ENCODE measurements at regions not wholly inside any gene's neighbourhood (a gene's known extent, or its start where the extent isn't known, plus 50 kb on each side); places are given as distances from the start of the nearest gene placed in this dataset.

- FAIRE-seq, result no peak
- TF ChIP-seq POLR2AphosphoS5 (IDR thresholded peaks at IDR 0.05; ENCODE audit: low read depth, low read length) (no peak), PAX5 (IDR thresholded peaks at IDR 0.05; ENCODE audit: insufficient read depth, low read length, severe bottlenecking) (no peak), SPI1 (IDR thresholded peaks at IDR 0.05; ENCODE audit: low read depth, low read length) (no peak), TAF1 (IDR thresholded peaks at IDR 0.05; ENCODE audit: low read depth, low read length) (no peak), POU2F2 (IDR thresholded peaks at IDR 0.05; ENCODE audit: low read depth, low read length) (no peak), POLR2A (IDR thresholded peaks at IDR 0.05; ENCODE audit: low read depth, low read length) (no peak)
- no peak for DNase-seq (ENCODE audit: insufficient read length, low spot score)
Measured at GRCh38 chr14:97538749-97539410, 741.7 kb downstream of the VRK1 start.

DNA sequence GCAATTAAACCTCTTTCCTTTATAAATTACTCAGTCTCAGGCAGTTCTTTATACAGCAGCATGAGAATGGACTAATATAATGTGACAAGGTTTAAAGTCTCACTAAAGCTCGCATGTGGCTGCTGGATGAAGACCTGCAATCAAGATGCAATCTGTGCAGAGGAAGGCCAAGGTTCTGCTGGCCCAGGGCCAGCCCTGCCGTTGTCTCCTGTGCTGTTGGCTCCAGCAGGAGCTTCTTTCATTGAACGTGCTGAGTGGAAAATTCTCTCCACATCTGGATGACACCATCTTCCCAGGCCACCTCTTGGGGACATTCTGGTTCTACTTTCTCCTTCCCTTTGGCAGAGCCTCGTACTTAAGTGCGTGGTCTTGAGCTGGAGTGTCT lies 742.2 kb downstream of the VRK1 start:
- DNase-seq (ENCODE audit: insufficient read length, low spot score), result no peak
- FAIRE-seq, result no peak
- TF ChIP-seq SPI1 (IDR thresholded peaks at IDR 0.05; ENCODE audit: low read depth, low read length), result no peak

- TF ChIP-seq SPI1 (IDR thresholded peaks at IDR 0.05; ENCODE audit: low read depth, low read length) (no peak), TAF1 (IDR thresholded peaks at IDR 0.05; ENCODE audit: low read depth, low read length) (no peak), POU2F2 (IDR thresholded peaks at IDR 0.05; ENCODE audit: low read depth, low read length) (no peak), PAX5 (IDR thresholded peaks at IDR 0.05; ENCODE audit: insufficient read depth, low read length, severe bottlenecking) (no peak), POLR2AphosphoS5 (IDR thresholded peaks at IDR 0.05; ENCODE audit: low read depth, low read length) (no peak), POLR2A (IDR thresholded peaks at IDR 0.05; ENCODE audit: low read depth, low read length) (no peak)
- no peak for FAIRE-seq
- DNase-seq (ENCODE audit: insufficient read length, low spot score), result no peak
Measured at GRCh38 chr14:97539884-97540283, 742.7 kb downstream of the VRK1 start.

DNA sequence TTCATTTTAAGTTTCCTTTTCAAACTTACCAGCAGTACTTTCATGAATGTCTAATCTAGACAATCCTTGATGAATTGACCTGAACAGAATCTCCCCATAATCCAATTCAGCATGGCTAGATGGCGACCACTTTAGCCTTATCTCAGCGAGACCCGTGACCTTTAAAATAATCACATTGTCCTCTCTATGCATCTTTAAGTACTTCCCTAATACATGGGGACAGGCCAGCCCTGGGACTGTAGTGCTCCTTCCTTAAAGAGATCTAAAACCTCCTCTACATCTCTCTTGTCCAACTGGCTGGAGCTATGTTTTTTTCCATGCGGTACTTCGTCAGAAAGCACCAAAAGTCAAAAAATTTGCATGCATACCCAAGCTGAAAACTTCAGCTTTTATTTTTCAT lies 746.0 kb downstream of the VRK1 start:
- TF ChIP-seq POLR2AphosphoS5 (IDR thresholded peaks at IDR 0.05; ENCODE audit: low read depth, low read length) (no peak), POU2F2 (IDR thresholded peaks at IDR 0.05; ENCODE audit: low read depth, low read length) (no peak), POLR2A (IDR thresholded peaks at IDR 0.05; ENCODE audit: low read depth, low read length) (no peak), PAX5 (IDR thresholded peaks at IDR 0.05; ENCODE audit: insufficient read depth, low read length, severe bottlenecking) (no peak)
- DNase-seq (ENCODE audit: insufficient read length, low spot score) (no peak), FAIRE-seq (no peak)

DNA sequence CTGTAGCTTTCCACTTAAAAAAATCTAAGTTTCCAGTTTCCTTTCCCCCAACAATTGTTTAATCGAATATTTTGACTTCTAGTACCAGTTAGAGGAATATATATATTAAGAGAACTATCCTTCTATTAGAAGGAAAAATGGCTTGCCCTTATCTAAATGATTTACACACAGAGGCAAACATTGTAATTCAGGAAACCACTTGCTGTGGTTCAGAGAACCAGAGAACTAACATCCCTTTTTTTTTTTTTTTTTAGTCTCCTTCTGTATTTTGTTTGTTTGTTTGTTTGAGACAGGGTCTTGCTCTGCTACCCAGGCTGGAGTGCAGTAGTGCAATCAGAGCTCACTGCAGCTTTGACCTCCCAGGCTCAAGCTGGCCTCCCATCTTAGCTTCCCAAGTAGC lies 746.6 kb downstream of the VRK1 start:
- TF ChIP-seq SPI1 (IDR thresholded peaks at IDR 0.05; ENCODE audit: low read depth, low read length) (no peak), TAF1 (IDR thresholded peaks at IDR 0.05; ENCODE audit: low read depth, low read length) (no peak), POLR2A (IDR thresholded peaks at IDR 0.05; ENCODE audit: low read depth, low read length) (no peak), PAX5 (IDR thresholded peaks at IDR 0.05; ENCODE audit: insufficient read depth, low read length, severe bottlenecking) (no peak), POLR2AphosphoS5 (IDR thresholded peaks at IDR 0.05; ENCODE audit: low read depth, low read length) (no peak), POU2F2 (IDR thresholded peaks at IDR 0.05; ENCODE audit: low read depth, low read length) (no peak)
- FAIRE-seq, result no peak

GRCh38 chr14:97544571-97544970 lies 747.4 kb downstream of the VRK1 start:
- DNase-seq (ENCODE audit: insufficient read length, low spot score), result no peak
- FAIRE-seq, result no peak
- TF ChIP-seq POLR2AphosphoS5 (IDR thresholded peaks at IDR 0.05; ENCODE audit: low read depth, low read length) (no peak), TAF1 (IDR thresholded peaks at IDR 0.05; ENCODE audit: low read depth, low read length) (no peak), PAX5 (IDR thresholded peaks at IDR 0.05; ENCODE audit: insufficient read depth, low read length, severe bottlenecking) (no peak), POLR2A (IDR thresholded peaks at IDR 0.05; ENCODE audit: low read depth, low read length) (no peak), POU2F2 (IDR thresholded peaks at IDR 0.05; ENCODE audit: low read depth, low read length) (no peak), SPI1 (IDR thresholded peaks at IDR 0.05; ENCODE audit: low read depth, low read length) (peak; percentile 49; the same call in 1 of the 2 replicates)

More for the DNA sequence above, 746.6 kb downstream of the VRK1 start:
- no peak for DNase-seq (ENCODE audit: insufficient read length, low spot score)

DNA sequence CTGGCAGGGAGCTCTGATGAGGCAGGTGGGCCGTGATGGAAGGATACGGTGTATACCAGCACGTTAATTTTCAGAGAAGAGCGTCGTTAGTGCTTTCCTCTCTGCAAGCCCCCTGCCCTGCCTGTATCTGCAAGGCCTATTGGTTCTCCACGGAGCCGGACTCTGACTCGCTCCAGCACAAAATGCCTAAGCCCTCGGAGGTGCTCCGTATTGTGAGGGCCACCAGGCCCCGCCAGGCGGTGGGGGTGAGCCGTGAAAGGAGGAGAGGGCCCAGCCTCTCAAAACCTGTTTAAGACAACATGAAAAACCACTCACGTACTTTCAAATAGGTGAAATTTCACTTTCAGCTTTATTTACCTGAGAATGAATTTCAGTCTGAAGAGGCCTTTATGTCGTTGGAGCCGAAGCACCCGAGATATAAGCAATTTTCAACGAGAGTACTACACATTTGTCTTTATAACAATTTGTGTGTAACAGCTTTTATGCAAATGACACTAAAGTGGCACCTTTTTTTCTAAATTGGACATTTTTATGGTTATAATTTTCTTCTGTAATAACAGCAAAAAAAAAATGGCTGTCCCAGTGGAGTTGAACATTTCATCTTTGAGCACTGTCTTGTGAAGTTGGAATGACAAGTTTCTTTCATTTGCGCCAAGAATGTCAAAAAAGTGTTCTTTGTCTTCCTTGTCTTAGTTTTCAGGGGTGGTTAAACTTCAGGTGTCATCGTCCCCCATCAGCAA lies 749.5 kb downstream of the VRK1 start:
- no peak for TF ChIP-seq POU2F2 (IDR thresholded peaks at IDR 0.05; ENCODE audit: low read depth, low read length)
- TF ChIP-seq PAX5 (IDR thresholded peaks at IDR 0.05; ENCODE audit: insufficient read depth, low read length, severe bottlenecking), result no peak
- TF ChIP-seq POLR2A (IDR thresholded peaks at IDR 0.05; ENCODE audit: low read depth, low read length), result no peak
- no peak for TF ChIP-seq SPI1 (IDR thresholded peaks at IDR 0.05; ENCODE audit: low read depth, low read length)
- no peak for TF ChIP-seq POLR2AphosphoS5 (IDR thresholded peaks at IDR 0.05; ENCODE audit: low read depth, low read length)
- TF ChIP-seq TAF1 (IDR thresholded peaks at IDR 0.05; ENCODE audit: low read depth, low read length), result no peak
- DNase-seq (ENCODE audit: insufficient read length, low spot score), result no peak
- no peak for FAIRE-seq

DNA sequence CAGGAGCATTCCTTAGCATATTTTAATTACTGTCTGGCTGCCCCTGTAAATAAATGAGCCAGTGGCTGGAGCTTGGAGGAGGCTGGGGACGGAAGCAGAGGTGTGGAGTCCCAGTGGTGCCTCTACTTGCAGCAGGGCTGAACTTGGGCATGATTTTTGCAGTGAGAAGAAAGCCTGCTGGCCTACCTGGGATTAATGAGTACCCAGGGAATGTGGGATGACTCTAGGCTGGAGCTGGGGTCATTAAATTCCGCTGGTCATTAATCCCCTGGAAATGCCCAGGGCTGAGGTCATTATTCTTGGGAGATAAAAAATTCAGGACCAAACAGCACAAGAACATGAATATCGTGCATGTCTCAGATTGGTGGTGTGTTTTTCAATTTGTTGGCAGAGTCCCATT lies 753.3 kb downstream of the VRK1 start:
- TF ChIP-seq TAF1 (IDR thresholded peaks at IDR 0.05; ENCODE audit: low read depth, low read length), result no peak
- no peak for TF ChIP-seq POU2F2 (IDR thresholded peaks at IDR 0.05; ENCODE audit: low read depth, low read length)
- TF ChIP-seq PAX5 (IDR thresholded peaks at IDR 0.05; ENCODE audit: insufficient read depth, low read length, severe bottlenecking), result no peak
- no peak for TF ChIP-seq POLR2A (IDR thresholded peaks at IDR 0.05; ENCODE audit: low read depth, low read length)
- no peak for TF ChIP-seq POLR2AphosphoS5 (IDR thresholded peaks at IDR 0.05; ENCODE audit: low read depth, low read length)
- TF ChIP-seq SPI1 (IDR thresholded peaks at IDR 0.05; ENCODE audit: low read depth, low read length), result no peak
- no peak for FAIRE-seq
- no peak for DNase-seq (ENCODE audit: insufficient read length, low spot score)

DNA sequence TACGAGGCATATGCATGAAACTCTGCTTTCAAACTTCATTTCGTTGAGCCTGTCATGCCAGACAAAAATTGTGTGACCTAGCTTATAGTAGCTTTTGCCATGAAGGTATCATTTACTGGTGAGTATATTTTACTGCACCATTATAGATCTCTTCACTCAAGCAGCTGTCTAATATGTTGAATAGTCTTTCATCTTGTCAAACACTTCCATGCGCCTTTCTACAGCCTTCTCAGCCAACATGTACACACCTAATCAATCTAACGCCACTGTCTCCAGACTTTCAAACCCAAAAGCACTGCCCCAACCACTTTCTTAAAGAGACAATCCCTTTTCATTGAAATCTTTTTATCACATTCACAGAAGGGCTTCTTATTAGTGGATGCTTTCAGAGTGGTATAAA lies 757.4 kb downstream of the VRK1 start:
- DNase-seq (ENCODE audit: insufficient read length, low spot score), result no peak
- no peak for FAIRE-seq
- TF ChIP-seq POLR2AphosphoS5 (IDR thresholded peaks at IDR 0.05; ENCODE audit: low read depth, low read length) (no peak), PAX5 (IDR thresholded peaks at IDR 0.05; ENCODE audit: insufficient read depth, low read length, severe bottlenecking) (no peak), POU2F2 (IDR thresholded peaks at IDR 0.05; ENCODE audit: low read depth, low read length) (no peak), TAF1 (IDR thresholded peaks at IDR 0.05; ENCODE audit: low read depth, low read length) (no peak), POLR2A (IDR thresholded peaks at IDR 0.05; ENCODE audit: low read depth, low read length) (no peak), SPI1 (IDR thresholded peaks at IDR 0.05; ENCODE audit: low read depth, low read length) (no peak)

Measured in GM12891 (cell line).